HCT116 (cell line): ENCODE measurements at regions not wholly inside any gene's neighbourhood (a gene's known extent, or its start where the extent isn't known, plus 50 kb on each side); places are given as distances from the start of the nearest gene placed in this dataset.

ENCODE experiments used
- ATAC-seq: fragments of 200-7000 bp; cut with Tn5 transposase; 2 replicates; pipeline ENCODE4 v1.9.1; 2020; ENCODE audit warnings: mild to moderate bottlenecking, moderate library complexity
- BruUV-seq: library from RNA; stranded (reverse); fragments of 400-500 nt; replicated peaks from 2 replicates; lab custom pipeline; 2021; lab: Mats Ljungman, UMichigan
- CTCF ChIA-PET: fragments of 300-600 bp; sonication (Branson Sonifier 250); formaldehyde crosslinking; loops from one replicate; lab custom pipeline; 2021; ENCODE audit warnings: antibody characterized with exemption; lab: Charles Lee
- POLR2A ChIA-PET: fragments of 300-600, 350-600 bp; sonication (Branson Sonifier 250); formaldehyde crosslinking; loops from one replicate; lab custom pipeline; 2021; ENCODE audit warnings: antibody characterized with exemption; lab: Charles Lee
- RAD21 ChIA-PET, 2 experiments: fragments of 300-600 bp; sonication (Branson Sonifier 250); formaldehyde crosslinking; loops; one replicate each; lab custom pipeline; 2023; ENCODE audit warnings: low total read pairs in 2 of 2; ENCODE audit not compliant: uncharacterized antibody in 2 of 2, unreplicated experiment in 2 of 2, low non-redundant PET in 1 of 2; lab: Charles Lee
- DNase-seq: peaks from one replicate; pipeline ENCODE4 v3.0.0-alpha.2; 2010; ENCODE audit warnings: low read depth, low spot score
- H2AFZ ChIP-seq: fragments of 200-600 bp; shearing (Covaris generic), sonication (generic); 2 replicates; pipeline ENCODE4 v1.6.1; 2017; ENCODE audit warnings: low read depth, mixed run types, mixed read lengths, antibody characterized with exemption, low read length; ENCODE audit not compliant: poor library complexity, severe bottlenecking
- H3K27ac ChIP-seq: 2 replicates; pipeline ENCODE4 v1.5.1; 2012; ENCODE audit warnings: low read depth, low read length
- H3K27me3 ChIP-seq: fragments of 200-600 bp; sonication (generic); 2 replicates; pipeline ENCODE4 v1.6.1; 2016; ENCODE audit warnings: mixed run types, low read length, mixed read lengths; ENCODE audit not compliant: insufficient read depth
- H3K36me3 ChIP-seq, 2 experiments: fragments of 200-500 bp in 1 of 2; fragments of 200-600 bp in 1 of 2; sonication (Bioruptor generic) in 1 of 2; sonication (generic) in 1 of 2; 2 replicates each; pipeline versions ENCODE4 v1.5.1 to v1.6.1; 2014 to 2016; ENCODE audit warnings: low read length in 2 of 2, inconsistent platforms in 1 of 2, mixed read lengths in 1 of 2, mixed run types in 1 of 2; ENCODE audit not compliant: insufficient read depth in 2 of 2, control insufficient read depth in 1 of 2
- H3K4me1 ChIP-seq, 2 experiments: fragments of 200-600 bp in 1 of 2; sonication (generic) in 1 of 2; 2 replicates each; pipeline versions ENCODE4 v1.5.1 to v1.6.1; 2012 to 2017; ENCODE audit warnings: low read length in 2 of 2, inconsistent platforms in 1 of 2, mild to moderate bottlenecking in 1 of 2, mixed read lengths in 1 of 2, mixed run types in 1 of 2, moderate library complexity in 1 of 2; ENCODE audit not compliant: insufficient read depth in 2 of 2, control insufficient read depth in 1 of 2
- H3K4me2 ChIP-seq: fragments of 200-600 bp; sonication (generic); 2 replicates; pipeline ENCODE4 v1.6.1; 2017; ENCODE audit warnings: mixed run types, low read length, mixed read lengths
- H3K4me3 ChIP-seq, 2 experiments: fragments of 200-600 bp in 1 of 2; sonication (generic) in 1 of 2; replicated peaks in 1 of 2; 2 replicates each; pipeline ENCODE4 v1.5.1; 2011 to 2016; ENCODE audit warnings: low read length in 2 of 2, control low read depth in 1 of 2, low read depth in 1 of 2, mild to moderate bottlenecking in 1 of 2, mixed read lengths in 1 of 2, mixed run types in 1 of 2
- H3K79me2 ChIP-seq: fragments of 200-600 bp; sonication (generic); 2 replicates; pipeline ENCODE4 v1.6.1; 2017; ENCODE audit warnings: mild to moderate bottlenecking, mixed run types, low read length, moderate library complexity, mixed read lengths; ENCODE audit not compliant: insufficient read depth
- H3K9ac ChIP-seq: fragments of 200-600 bp; sonication (generic); 2 replicates; pipeline ENCODE4 v1.6.1; 2016; ENCODE audit warnings: low read length, mixed read lengths
- H3K9me2 ChIP-seq: fragments of 200-600 bp; sonication (generic), shearing (Covaris generic); 2 replicates; pipeline ENCODE4 v1.6.1; 2017; ENCODE audit warnings: mixed run types, mild to moderate bottlenecking, moderate library complexity; ENCODE audit not compliant: insufficient read depth
- H3K9me3 ChIP-seq, 2 experiments: fragments of 200-500 bp in 1 of 2; fragments of 200-600 bp in 1 of 2; sonication (Bioruptor generic) in 1 of 2; sonication (generic) in 1 of 2; 2 replicates each; pipeline ENCODE4 v1.6.1; 2014 to 2017; ENCODE audit warnings: low read length in 2 of 2, mixed read lengths in 2 of 2, inconsistent platforms in 1 of 2, low read depth in 1 of 2, mild to moderate bottlenecking in 1 of 2, mixed run types in 1 of 2, moderate library complexity in 1 of 2; ENCODE audit not compliant: control insufficient read depth in 1 of 2, insufficient read depth in 1 of 2
- H4K20me1 ChIP-seq: fragments of 200-600 bp; sonication (generic), shearing (Covaris generic); 2 replicates; pipeline ENCODE4 v1.6.1; 2017; ENCODE audit warnings: mixed run types, mild to moderate bottlenecking, moderate library complexity; ENCODE audit not compliant: insufficient read depth
- ATF3 ChIP-seq: IDR thresholded peaks from 2 replicates; pipeline ENCODE4 v1.6.1; 2012
- CBX3 ChIP-seq: IDR thresholded peaks from 2 replicates; pipeline ENCODE4 v1.6.1; 2012; ENCODE audit warnings: low read depth
- EGR1 ChIP-seq: IDR thresholded peaks from 2 replicates; pipeline ENCODE4 v1.6.1; 2012; ENCODE audit warnings: low read depth
- REST ChIP-seq: IDR thresholded peaks from 2 replicates; pipeline ENCODE4 v1.6.1; 2012; ENCODE audit warnings: low read depth
- SP1 ChIP-seq: IDR thresholded peaks from 2 replicates; pipeline ENCODE4 v1.6.1; 2012; ENCODE audit warnings: low read depth
- SRF ChIP-seq: IDR thresholded peaks from 2 replicates; pipeline ENCODE4 v1.6.1; 2012; ENCODE audit warnings: low read depth
- ZNF274 ChIP-seq: fragments of 200-500 bp; sonication (Bioruptor generic); IDR thresholded peaks from 2 replicates; pipeline ENCODE4 v1.6.1; 2014; ENCODE audit warnings: mild to moderate bottlenecking, low read depth, low read length, inconsistent platforms
- intact Hi-C: fragments of 100-400 bp; cut with micrococcal nuclease; formaldehyde crosslinking; loops from 2 replicates; pipeline ENCODE4 v1.10.0; 2022

- TF ChIP-seq ATF3, result no peak
- TF ChIP-seq ZNF274, result no peak
Measured at GRCh38 chr20:54774426-54774825, 299.0 kb downstream of the DOK5 start (continued).

- CTCF ChIA-PET, result no interaction called here
- no peaks in the 10 kb centered on the region for H4K20me1 ChIP-seq
- H3K36me3 ChIP-seq, result no peaks in the 10 kb centered on the region
- ATAC-seq (no peak), DNase-seq (no peak)
- no peaks in the 10 kb centered on the region for H3K79me2 ChIP-seq
- H3K4me3 ChIP-seq, result no peak overlapping the region
- no peak overlapping the region for H2AFZ ChIP-seq
- POLR2A ChIA-PET, result no interaction called here
- intact Hi-C loops, result no loop called here
- H3K27ac ChIP-seq, result no peak overlapping the region
- no peaks in the 10 kb centered on the region for H3K4me1 ChIP-seq
- H3K9ac ChIP-seq, result no peak overlapping the region
- peaks cover 0 to 4% of the 10 kb centered on the region in 2 experiments; a peak in 2 of 4 replicates for H3K9me3 ChIP-seq
- no TSS peak for BruUV-seq
- H3K27me3 ChIP-seq, result no peaks in the 10 kb centered on the region
- no peaks in the 10 kb centered on the region for H3K9me2 ChIP-seq
- H3K4me2 ChIP-seq, result no peak overlapping the region
- TF ChIP-seq CBX3 (no peak), EGR1 (no peak), SRF (no peak), REST (no peak), ZNF274 (no peak), SP1 (no peak)
- RAD21 ChIA-PET, result no interaction called here
Measured at GRCh38 chr20:54773643-54774000, 298.2 kb downstream of the DOK5 start.
